Fibroblast of lung (primary cell): ENCODE measurements at regions not wholly inside any gene's neighbourhood (a gene's known extent, or its start where the extent isn't known, plus 50 kb on each side); places are given as distances from the start of the nearest gene placed in this dataset.

Experiments used
- CTCF ChIP-seq, 2 donors: IDR thresholded peaks in 1 of 2; conservative IDR thresholded peaks in 1 of 2; 1 replicate in 1 of 2; 2 replicates in 1 of 2; pipeline ENCODE4 v1.5.1; 2011 to 2012; ENCODE audit warnings: low read length in 2 of 2, control low read depth in 1 of 2, inconsistent platforms in 1 of 2, low read depth in 1 of 2, mild to moderate bottlenecking in 1 of 2
- EZH2 ChIP-seq: IDR thresholded peaks from 2 replicates; pipeline ENCODE4 v1.5.1; 2012; ENCODE audit warnings: low read length, control low read depth, mild to moderate bottlenecking; ENCODE audit errors: missing control alignments

DNA sequence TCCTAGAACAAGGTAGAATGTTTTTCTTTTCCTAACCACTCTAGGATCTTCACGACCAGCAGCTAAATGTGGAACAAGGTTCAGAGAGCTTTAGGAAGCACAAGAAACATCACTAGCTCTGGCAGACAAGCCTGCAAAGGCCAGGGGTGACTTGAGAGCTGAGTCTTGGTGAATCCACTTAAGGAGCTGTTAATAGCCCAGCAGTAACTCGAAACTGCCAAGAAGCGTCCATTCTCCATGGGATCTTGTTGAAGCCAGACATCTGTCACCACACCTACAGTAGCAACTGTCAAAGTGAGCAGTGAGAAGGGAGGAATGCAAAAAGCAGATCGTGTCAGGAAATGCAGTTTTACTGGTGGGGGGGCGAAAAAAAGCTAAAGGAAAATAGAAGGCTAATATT lies 87.2 kb downstream of the ATPSCKMT start:
- no peak for TF ChIP-seq CTCF (conservative IDR thresholded peaks at IDR 0.05 in 1 of 2, IDR thresholded peaks at IDR 0.05 in 1 of 2; ENCODE audit: low read depth in 1 of 2, low read length in 2 of 2)
- no peak for TF ChIP-seq EZH2
